ENCODE measurements at regions not wholly inside any gene's neighbourhood (a gene's known extent, or its start where the extent isn't known, plus 50 kb on each side); places are given as distances from the start of the nearest gene placed in this dataset.

DNA sequence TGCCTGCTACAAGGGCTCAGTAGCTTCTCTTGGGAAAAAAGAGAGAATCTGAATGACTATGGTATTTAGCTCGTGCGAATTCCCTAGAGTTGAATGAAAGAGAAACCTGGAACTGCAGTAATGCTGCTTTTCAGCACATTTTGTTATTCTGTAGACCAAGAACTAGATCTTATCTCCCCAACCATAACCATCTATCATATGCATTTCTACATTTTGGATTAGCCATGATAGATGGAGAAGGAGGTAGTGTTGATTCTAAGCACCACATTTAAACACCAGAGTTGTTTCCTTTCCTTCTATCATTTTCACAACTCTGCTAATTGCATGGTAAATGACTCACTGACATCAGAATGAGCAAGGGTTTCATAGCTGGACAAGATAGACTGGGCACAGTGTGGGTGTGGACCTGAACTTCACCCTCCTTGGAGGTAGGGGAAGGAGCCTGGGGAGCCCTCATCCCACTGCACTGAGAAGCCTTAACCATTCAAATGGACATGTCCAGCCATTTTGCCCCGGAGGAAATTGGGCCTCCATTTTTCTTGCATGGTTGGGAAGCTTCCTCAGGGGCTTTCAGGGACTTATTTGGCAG, 55.3 kb upstream of the BMPER start:
- no peaks in the 10 kb centered on the region for H3K9me3 ChIP-seq (ENCODE audit: low read depth)
- H3K4me3 ChIP-seq = no peak overlapping the region
- no peaks in the 10 kb centered on the region for H3K27me3 ChIP-seq
- no peak overlapping the region for H3K4me2 ChIP-seq
- H3K36me3 ChIP-seq (replicated peaks; ENCODE audit: insufficient read depth, low read depth) = no peaks in the 10 kb centered on the region
- DNase-seq (ENCODE audit: low spot score) = no peak
- H4K20me1 ChIP-seq (ENCODE audit: insufficient read depth, poor library complexity, severe bottlenecking) = no peaks in the 10 kb centered on the region
- no peak overlapping the region for H2AFZ ChIP-seq
- H3K27ac ChIP-seq = no peak overlapping the region
- H3K4me1 ChIP-seq (ENCODE audit: insufficient read depth) = no peaks in the 10 kb centered on the region
- TF ChIP-seq EZH2 (IDR thresholded peaks at IDR 0.05; ENCODE audit: borderline replicate concordance) = no peak
- TF ChIP-seq, protein P1, sequence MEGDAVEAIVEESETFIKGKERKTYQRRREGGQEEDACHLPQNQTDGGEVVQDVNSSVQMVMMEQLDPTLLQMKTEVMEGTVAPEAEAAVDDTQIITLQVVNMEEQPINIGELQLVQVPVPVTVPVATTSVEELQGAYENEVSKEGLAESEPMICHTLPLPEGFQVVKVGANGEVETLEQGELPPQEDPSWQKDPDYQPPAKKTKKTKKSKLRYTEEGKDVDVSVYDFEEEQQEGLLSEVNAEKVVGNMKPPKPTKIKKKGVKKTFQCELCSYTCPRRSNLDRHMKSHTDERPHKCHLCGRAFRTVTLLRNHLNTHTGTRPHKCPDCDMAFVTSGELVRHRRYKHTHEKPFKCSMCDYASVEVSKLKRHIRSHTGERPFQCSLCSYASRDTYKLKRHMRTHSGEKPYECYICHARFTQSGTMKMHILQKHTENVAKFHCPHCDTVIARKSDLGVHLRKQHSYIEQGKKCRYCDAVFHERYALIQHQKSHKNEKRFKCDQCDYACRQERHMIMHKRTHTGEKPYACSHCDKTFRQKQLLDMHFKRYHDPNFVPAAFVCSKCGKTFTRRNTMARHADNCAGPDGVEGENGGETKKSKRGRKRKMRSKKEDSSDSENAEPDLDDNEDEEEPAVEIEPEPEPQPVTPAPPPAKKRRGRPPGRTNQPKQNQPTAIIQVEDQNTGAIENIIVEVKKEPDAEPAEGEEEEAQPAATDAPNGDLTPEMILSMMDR (IDR thresholded peaks at IDR 0.05; ENCODE audit: poor library complexity) = no peak
- no peak for TF ChIP-seq EZH2phosphoT487 (IDR thresholded peaks at IDR 0.05; ENCODE audit: low read depth, severe bottlenecking, unreplicated experiment)
- 84% methylated on average over 3 of the region's 3 CpGs for WGBS (ENCODE audit: low lambda C conversion rate, missing lambda C conversion rate)
- H3K79me2 ChIP-seq = no peaks in the 10 kb centered on the region
- H3K9me2 ChIP-seq (replicated peaks; ENCODE audit: insufficient read depth) = no peaks in the 10 kb centered on the region

DNA sequence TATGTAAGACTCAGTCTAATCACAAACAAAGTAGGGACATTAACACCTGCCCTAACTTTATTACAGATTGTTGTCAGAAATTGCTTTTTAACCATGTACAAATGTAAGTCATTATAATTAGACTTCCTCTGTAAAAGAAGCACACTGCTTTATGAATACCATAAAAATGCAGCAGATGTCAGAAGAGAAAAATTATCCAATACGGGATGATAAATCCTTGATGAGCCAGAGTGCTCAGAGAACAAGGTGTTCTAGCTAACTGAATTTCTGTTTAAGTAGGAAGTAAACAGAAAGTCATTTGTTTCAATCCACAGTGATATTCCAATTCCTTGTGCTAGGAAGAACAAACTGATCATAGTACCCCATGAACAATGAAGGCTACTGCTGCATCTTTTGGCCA, 54.6 kb upstream of the BMPER start:
- no peaks in the 10 kb centered on the region for H3K79me2 ChIP-seq
- H3K4me3 ChIP-seq = no peak overlapping the region
- no peaks in the 10 kb centered on the region for H3K27me3 ChIP-seq
- no peak overlapping the region for H3K27ac ChIP-seq
- no peak for DNase-seq (ENCODE audit: low spot score)
- no peaks in the 10 kb centered on the region for H3K9me3 ChIP-seq (ENCODE audit: low read depth)
- no peaks in the 10 kb centered on the region for H3K36me3 ChIP-seq (replicated peaks; ENCODE audit: insufficient read depth, low read depth)
- WGBS (ENCODE audit: low lambda C conversion rate, missing lambda C conversion rate) = 77% methylated on average over 1 of the region's 1 CpG
- H3K4me1 ChIP-seq (ENCODE audit: insufficient read depth) = no peaks in the 10 kb centered on the region
- no peaks in the 10 kb centered on the region for H4K20me1 ChIP-seq (ENCODE audit: insufficient read depth, poor library complexity, severe bottlenecking)
- H2AFZ ChIP-seq = no peak overlapping the region
- no peak for TF ChIP-seq EZH2 (IDR thresholded peaks at IDR 0.05; ENCODE audit: borderline replicate concordance)
- TF ChIP-seq, protein P1 (IDR thresholded peaks at IDR 0.05; ENCODE audit: poor library complexity) = no peak
- no peak for TF ChIP-seq EZH2phosphoT487 (IDR thresholded peaks at IDR 0.05; ENCODE audit: low read depth, severe bottlenecking, unreplicated experiment)
- H3K9me2 ChIP-seq (replicated peaks; ENCODE audit: insufficient read depth) = no peaks in the 10 kb centered on the region
- no peak overlapping the region for H3K4me2 ChIP-seq

DNA sequence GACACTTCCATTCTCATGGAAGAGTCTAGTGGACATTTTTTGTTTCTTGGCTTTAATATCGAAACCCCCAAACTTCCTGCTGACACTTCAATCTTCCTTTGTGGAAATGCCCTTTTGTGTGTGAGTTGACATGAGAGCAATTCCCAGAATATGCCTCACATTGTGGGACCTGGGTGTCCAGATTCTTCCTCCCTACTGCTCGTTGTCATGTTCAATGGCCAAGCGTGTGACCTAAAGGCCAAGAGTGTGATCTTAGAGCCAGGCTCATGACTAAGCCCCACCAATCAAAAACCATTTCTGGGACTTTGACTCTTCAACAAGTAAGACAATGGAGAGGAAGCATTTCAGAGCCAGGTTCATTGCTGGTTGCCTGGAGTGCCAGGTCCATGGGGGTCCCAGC, 52.5 kb upstream of the BMPER start:
- H3K27me3 ChIP-seq = no peaks in the 10 kb centered on the region
- WGBS (ENCODE audit: low lambda C conversion rate, missing lambda C conversion rate) = 87% methylated on average over 3 of the region's 3 CpGs
- DNase-seq (ENCODE audit: low spot score) = no peak
- H3K9me3 ChIP-seq (ENCODE audit: low read depth) = no peaks in the 10 kb centered on the region
- H2AFZ ChIP-seq = no peak overlapping the region
- no peak overlapping the region for H3K4me3 ChIP-seq
- no peak overlapping the region for H3K27ac ChIP-seq
- no peaks in the 10 kb centered on the region for H3K36me3 ChIP-seq (replicated peaks; ENCODE audit: insufficient read depth, low read depth)
- no peaks in the 10 kb centered on the region for H3K9me2 ChIP-seq (replicated peaks; ENCODE audit: insufficient read depth)
- H3K4me2 ChIP-seq = no peak overlapping the region
- H3K4me1 ChIP-seq (ENCODE audit: insufficient read depth) = no peaks in the 10 kb centered on the region
- H3K79me2 ChIP-seq = no peaks in the 10 kb centered on the region
- H4K20me1 ChIP-seq (ENCODE audit: insufficient read depth, poor library complexity, severe bottlenecking) = no peaks in the 10 kb centered on the region
- no peak for TF ChIP-seq EZH2phosphoT487 (IDR thresholded peaks at IDR 0.05; ENCODE audit: low read depth, severe bottlenecking, unreplicated experiment)
- no peak for TF ChIP-seq EZH2 (IDR thresholded peaks at IDR 0.05; ENCODE audit: borderline replicate concordance)
- TF ChIP-seq, protein P1 (IDR thresholded peaks at IDR 0.05; ENCODE audit: poor library complexity) = no peak
